ENCODE measurements at regions not wholly inside any gene's neighbourhood (a gene's known extent, or its start where the extent isn't known, plus 50 kb on each side); places are given as distances from the start of the nearest gene placed in this dataset.

DNA sequence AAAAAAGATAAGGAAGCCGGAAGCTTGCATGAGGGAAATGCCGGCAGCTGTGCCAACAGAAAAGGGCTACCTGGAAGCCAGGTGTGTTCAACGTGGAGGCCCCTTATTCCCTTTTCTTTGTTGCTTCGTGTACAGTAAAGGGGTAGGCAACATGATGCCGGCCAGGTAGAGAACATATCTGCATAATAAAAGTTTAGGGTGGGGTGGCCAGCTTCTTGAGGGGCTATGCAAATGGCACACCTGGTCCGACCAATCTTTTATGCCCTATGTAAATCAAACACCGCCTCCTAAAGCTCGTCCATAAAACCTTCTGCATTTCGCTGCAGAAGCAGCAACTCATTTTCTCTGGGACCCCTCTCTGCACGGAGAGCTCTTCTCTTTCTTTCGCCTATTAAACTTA, 911.6 kb downstream of the KCNJ2 start:
- intact Hi-C loops (cut with micrococcal nuclease), result loop anchor here (10.0 kb wide), 1 partner anchor 226 kb away; no protein-coding TSS in a partner anchor
- Histone ChIP-seq H3K27ac (ENCODE audit: low read length) (no peak overlapping the region), H3K79me2 (ENCODE audit: low read length) (no peaks in the 10 kb centered on the region), H3K9me3 (ENCODE audit: low read length) (no peaks in the 10 kb centered on the region), H4K20me1 (ENCODE audit: low read length) (no peaks in the 10 kb centered on the region), H3K9me2 (replicated peaks; ENCODE audit: low read length) (no peaks in the 10 kb centered on the region), H3K4me1 (ENCODE audit: insufficient read depth, low read length) (no peaks in the 10 kb centered on the region), H3K36me3 (ENCODE audit: low read depth, low read length) (no peaks in the 10 kb centered on the region), H3K4me2 (ENCODE audit: low read length) (no peak overlapping the region), H2AFZ (ENCODE audit: low read length) (no peak overlapping the region), H3K9ac (ENCODE audit: low read length) (no peak overlapping the region), H3F3A (ENCODE audit: low read length, unreplicated experiment) (no peaks in the 10 kb centered on the region), H3K4me3 (ENCODE audit: low read length) (no peak overlapping the region), H3K27me3 (ENCODE audit: low read length) (no peaks in the 10 kb centered on the region)
- BruUV-seq (replicated peaks), result no TSS peak
- DNase-seq (no peak), ATAC-seq (no peak)
- TF ChIP-seq, protein P1, sequence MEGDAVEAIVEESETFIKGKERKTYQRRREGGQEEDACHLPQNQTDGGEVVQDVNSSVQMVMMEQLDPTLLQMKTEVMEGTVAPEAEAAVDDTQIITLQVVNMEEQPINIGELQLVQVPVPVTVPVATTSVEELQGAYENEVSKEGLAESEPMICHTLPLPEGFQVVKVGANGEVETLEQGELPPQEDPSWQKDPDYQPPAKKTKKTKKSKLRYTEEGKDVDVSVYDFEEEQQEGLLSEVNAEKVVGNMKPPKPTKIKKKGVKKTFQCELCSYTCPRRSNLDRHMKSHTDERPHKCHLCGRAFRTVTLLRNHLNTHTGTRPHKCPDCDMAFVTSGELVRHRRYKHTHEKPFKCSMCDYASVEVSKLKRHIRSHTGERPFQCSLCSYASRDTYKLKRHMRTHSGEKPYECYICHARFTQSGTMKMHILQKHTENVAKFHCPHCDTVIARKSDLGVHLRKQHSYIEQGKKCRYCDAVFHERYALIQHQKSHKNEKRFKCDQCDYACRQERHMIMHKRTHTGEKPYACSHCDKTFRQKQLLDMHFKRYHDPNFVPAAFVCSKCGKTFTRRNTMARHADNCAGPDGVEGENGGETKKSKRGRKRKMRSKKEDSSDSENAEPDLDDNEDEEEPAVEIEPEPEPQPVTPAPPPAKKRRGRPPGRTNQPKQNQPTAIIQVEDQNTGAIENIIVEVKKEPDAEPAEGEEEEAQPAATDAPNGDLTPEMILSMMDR (conservative IDR thresholded peaks at IDR 0.05; ENCODE audit: low read depth, low read length), result no peak
- TF ChIP-seq EZH2phosphoT487 (IDR thresholded peaks at IDR 0.05; ENCODE audit: borderline replicate concordance, low read length) (no peak), EZH2 (IDR thresholded peaks at IDR 0.05; ENCODE audit: low read length, unreplicated experiment) (no peak)
- ChIA-PET CTCF (no interaction called here), POLR2A (ENCODE audit: unreplicated experiment) (no interaction called here)

DNA sequence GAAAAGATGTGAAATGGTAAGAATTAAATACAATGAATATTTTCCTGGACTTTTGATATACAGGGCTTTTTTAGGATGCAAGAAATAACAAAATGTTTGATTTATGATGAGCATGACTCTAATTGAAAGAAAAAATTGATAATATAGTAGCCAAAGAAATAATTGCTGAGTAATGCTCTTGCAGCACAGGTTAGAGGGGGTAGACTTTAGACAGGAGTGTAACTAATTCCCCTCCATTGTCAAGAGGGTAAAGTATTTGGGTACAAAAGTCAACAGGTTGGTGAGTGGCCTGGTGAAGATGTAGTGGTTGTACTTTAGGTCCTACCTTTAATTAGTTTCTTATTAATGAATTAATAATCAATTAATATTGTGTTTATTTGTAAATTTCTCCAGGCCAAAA, 912.3 kb downstream of the KCNJ2 start:
- no peaks in the 10 kb centered on the region for H3K4me1 ChIP-seq (ENCODE audit: insufficient read depth, low read length)
- ATAC-seq (no peak), DNase-seq (no peak)
- no peak overlapping the region for H3K27ac ChIP-seq (ENCODE audit: low read length)
- H3K36me3 ChIP-seq (ENCODE audit: low read depth, low read length), result no peaks in the 10 kb centered on the region
- POLR2A ChIA-PET (ENCODE audit: unreplicated experiment), result no interaction called here
- H3K79me2 ChIP-seq (ENCODE audit: low read length), result no peaks in the 10 kb centered on the region
- H3K9me2 ChIP-seq (replicated peaks; ENCODE audit: low read length), result no peaks in the 10 kb centered on the region
- no peaks in the 10 kb centered on the region for H3F3A ChIP-seq (ENCODE audit: low read length, unreplicated experiment)
- H4K20me1 ChIP-seq (ENCODE audit: low read length), result no peaks in the 10 kb centered on the region
- H3K4me2 ChIP-seq (ENCODE audit: low read length), result no peak overlapping the region
- H3K9me3 ChIP-seq (ENCODE audit: low read length), result no peaks in the 10 kb centered on the region
- CTCF ChIA-PET, result no interaction called here
- no peak for TF ChIP-seq EZH2 (IDR thresholded peaks at IDR 0.05; ENCODE audit: low read length, unreplicated experiment)
- no peak for TF ChIP-seq EZH2phosphoT487 (IDR thresholded peaks at IDR 0.05; ENCODE audit: borderline replicate concordance, low read length)
- TF ChIP-seq, protein P1 (conservative IDR thresholded peaks at IDR 0.05; ENCODE audit: low read depth, low read length), result no peak
- no peak overlapping the region for H3K4me3 ChIP-seq (ENCODE audit: low read length)
- no peaks in the 10 kb centered on the region for H3K27me3 ChIP-seq (ENCODE audit: low read length)
- H2AFZ ChIP-seq (ENCODE audit: low read length), result no peak overlapping the region
- BruUV-seq (replicated peaks), result no TSS peak
- H3K9ac ChIP-seq (ENCODE audit: low read length), result no peak overlapping the region
- intact Hi-C loops (cut with micrococcal nuclease), result loop anchor here (10.0 kb wide), 1 partner anchor 227 kb away; no protein-coding TSS in a partner anchor

DNA sequence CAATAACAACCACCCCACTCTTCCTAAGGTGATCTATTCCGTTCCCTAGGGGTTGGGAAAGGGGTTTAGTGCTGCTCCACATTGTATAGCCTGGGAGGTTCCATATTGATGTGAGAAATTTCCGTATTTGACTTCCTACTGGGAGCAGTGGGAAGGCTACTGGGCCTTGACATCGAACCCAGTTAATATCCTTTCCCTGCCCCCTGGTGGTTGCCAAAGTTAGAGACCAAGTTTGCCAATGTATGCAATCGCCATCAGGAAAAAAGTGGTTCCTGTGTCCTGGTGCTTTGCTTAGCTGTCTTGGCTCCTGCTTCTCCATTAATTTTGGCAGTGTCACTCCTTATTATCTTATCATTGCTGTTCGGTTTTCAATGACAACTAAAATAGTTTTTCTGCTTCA, 914.9 kb downstream of the KCNJ2 start:
- H3K27me3 ChIP-seq (ENCODE audit: low read length), result no peaks in the 10 kb centered on the region
- ChIA-PET CTCF (interaction anchor here (0.5 to 2.0 kb wide), 2 partner anchors 317 to 1538 kb away, joined by 5 to 15 read pairs; no protein-coding TSS in a partner anchor), POLR2A (ENCODE audit: unreplicated experiment) (no interaction called here)
- no peak overlapping the region for H3K27ac ChIP-seq (ENCODE audit: low read length)
- no peaks in the 10 kb centered on the region for H4K20me1 ChIP-seq (ENCODE audit: low read length)
- no peaks in the 10 kb centered on the region for H3F3A ChIP-seq (ENCODE audit: low read length, unreplicated experiment)
- DNase-seq, result peak; percentile 77
- no peaks in the 10 kb centered on the region for H3K9me3 ChIP-seq (ENCODE audit: low read length)
- H3K4me3 ChIP-seq (ENCODE audit: low read length), result no peak overlapping the region
- H3K79me2 ChIP-seq (ENCODE audit: low read length), result no peaks in the 10 kb centered on the region
- H2AFZ ChIP-seq (ENCODE audit: low read length), result no peak overlapping the region
- H3K4me2 ChIP-seq (ENCODE audit: low read length), result no peak overlapping the region
- no peaks in the 10 kb centered on the region for H3K9me2 ChIP-seq (replicated peaks; ENCODE audit: low read length)
- TF ChIP-seq, protein P1 (conservative IDR thresholded peaks at IDR 0.05; ENCODE audit: low read depth, low read length), result peak; percentile 85
- TF ChIP-seq EZH2 (IDR thresholded peaks at IDR 0.05; ENCODE audit: low read length, unreplicated experiment), result no peak
- H3K36me3 ChIP-seq (ENCODE audit: low read depth, low read length), result no peaks in the 10 kb centered on the region
- intact Hi-C loops (cut with micrococcal nuclease), result loop anchor here (1.0 to 10.0 kb wide), 3 partner anchors 229 to 447 kb away; no protein-coding TSS in a partner anchor
- H3K9ac ChIP-seq (ENCODE audit: low read length), result no peak overlapping the region
- BruUV-seq (replicated peaks), result no TSS peak
- ATAC-seq, result peak; percentile 70
- no peaks in the 10 kb centered on the region for H3K4me1 ChIP-seq (ENCODE audit: insufficient read depth, low read length)
